ENCODE measurements at regions not wholly inside any gene's neighbourhood (a gene's known extent, or its start where the extent isn't known, plus 50 kb on each side); places are given as distances from the start of the nearest gene placed in this dataset.
A peak's percentile ranks its signal among the peaks of the same experiment; 100 is the strongest.
"Not testable (repeated sequence)": the region's sequence is repeated elsewhere in the genome, so short reads cannot be mapped to it uniquely, and the experiment has no call there.

GRCh38 chr2:215664847-215665525 is 229.1 kb upstream of the FN1 start:
- DNase-seq (ENCODE audit: low read depth in 2 of 2): peak in 1 of 2 donors; percentile 81

- no peak for DNase-seq (ENCODE audit: low read depth in 2 of 2)
Measured at GRCh38 chr2:215662715-215663114, 226.8 kb upstream of the FN1 start.

DNA sequence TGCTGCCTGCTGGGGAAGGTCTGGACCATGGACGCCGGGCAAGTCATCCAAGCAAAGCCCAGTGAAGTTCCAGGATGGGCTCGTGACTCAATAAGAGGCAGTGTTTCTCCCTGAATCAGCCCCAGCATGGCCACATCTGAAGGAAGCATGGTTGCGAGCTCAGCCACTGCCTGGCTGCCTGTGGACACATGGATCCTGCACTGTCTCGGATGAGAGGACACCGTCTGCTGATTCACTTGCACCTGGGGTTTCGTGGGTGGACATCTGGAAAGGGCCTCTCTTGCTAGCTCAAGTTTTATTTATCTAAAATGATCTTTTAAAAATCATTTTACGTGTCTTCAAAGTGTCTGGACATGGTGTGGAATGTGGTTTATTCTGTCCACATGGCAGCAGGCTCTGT is 224.8 kb upstream of the FN1 start:
- DNase-seq (ENCODE audit: low read depth in 2 of 2): no peak

DNA sequence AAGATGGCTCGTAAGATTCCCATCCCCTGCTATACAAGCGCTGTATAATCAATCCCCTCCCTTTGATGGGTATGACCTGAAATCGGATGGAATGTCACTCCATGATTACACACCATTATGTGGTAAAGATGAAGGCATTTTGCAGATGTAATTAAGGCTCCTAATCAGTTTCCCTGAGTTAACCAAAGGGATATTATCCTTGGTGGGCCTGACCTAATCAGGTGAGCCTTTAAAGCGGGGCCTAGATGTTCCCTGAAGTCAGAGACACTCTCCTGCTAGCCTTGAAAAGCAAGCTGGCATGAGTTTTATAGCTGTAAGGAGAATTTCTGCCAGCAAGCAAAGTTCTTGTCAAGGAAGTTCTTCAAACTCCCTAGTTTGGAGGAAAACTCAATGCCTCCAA is 223.8 kb upstream of the FN1 start:
- no peak for DNase-seq (ENCODE audit: low read depth in 2 of 2)

- DNase-seq (ENCODE audit: low read depth in 2 of 2): no peak
Measured at GRCh38 chr2:215658635-215659305, 222.9 kb upstream of the FN1 start.

DNA sequence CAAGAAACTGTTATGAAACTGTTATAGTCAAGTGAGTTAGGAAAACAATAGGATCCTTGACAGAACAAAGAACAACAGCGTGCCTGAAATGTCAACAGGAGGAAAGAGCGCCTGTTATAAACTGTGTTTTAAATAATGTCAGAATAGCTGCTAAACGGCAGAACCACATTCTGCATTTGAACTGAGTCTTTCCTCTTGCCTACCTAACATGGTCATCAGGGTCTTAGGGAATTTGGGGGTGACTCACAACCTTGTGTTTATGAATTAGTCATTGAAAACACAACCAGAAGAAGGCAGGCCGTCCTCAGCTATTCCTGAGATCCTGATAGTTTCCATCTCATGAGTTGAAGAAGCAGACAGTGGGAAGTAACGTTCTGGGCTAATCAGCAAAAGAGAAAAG is 222.0 kb upstream of the FN1 start:
- DNase-seq (ENCODE audit: low read depth in 2 of 2): peak in 1 of 2 donors; percentile 82

DNA sequence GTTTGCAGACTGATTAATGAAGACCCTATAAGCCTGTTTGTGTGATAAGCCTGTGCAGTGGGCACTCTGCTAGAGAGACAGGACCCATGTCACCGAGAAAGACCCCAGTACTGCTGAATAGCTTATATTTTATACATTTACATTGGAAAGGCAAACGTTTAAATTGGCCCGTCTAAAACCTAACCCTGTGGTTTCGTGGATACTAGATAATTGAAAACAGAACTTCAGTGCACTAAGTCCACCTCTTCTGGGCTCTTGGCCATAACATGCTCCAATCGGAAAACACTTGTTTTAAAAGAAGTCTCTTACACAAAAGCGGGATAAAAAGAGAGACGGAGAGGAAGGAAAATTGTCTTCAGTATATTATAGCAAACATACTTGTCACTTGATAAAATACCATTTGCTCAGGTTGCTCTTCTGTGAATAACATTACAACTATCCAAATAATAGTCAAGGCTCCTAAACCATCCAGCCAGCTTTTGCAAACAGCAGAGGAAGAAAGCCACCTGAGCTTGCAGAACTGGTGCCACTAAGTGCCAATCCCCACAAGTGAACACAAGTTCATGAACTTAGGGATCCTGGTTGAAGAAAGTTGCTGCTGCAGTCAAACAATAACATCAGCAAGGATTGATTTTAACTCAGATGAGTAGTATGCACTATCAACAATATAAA is 218.4 kb upstream of the FN1 start:
- no peak for DNase-seq (ENCODE audit: low read depth in 2 of 2)

DNA sequence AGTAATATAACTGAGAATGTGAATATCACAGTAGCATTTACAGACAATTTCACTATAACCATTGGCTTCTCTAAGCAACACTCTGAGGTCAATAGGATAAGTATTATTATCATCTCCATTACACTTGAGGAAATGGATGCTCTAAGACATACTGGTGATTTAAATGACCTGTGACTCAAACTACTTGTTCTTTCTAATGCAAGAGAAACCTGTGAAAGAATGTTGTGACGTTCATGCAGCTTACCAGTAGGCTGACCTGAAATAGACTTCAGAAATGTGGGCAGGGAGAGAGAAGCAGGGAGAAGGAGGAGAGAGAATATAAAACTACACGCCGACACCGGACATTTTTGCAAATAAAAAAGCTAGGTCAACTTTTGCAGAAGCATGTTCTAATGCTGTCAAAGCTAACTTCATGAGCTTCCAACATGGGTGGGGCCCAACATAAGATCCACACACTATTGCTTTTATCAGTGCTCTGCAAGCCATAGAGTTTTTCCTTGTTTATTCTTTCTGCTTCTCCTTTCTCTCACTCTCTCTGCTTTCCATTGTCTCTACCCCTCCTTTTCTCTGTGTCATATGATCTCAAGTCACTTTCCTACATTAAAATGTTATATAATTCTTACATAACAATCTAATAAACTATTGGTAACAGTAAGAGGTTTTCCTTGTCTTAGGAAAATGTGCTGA is 217.6 kb upstream of the FN1 start:
- DNase-seq (ENCODE audit: low read depth in 2 of 2): no peak

DNA sequence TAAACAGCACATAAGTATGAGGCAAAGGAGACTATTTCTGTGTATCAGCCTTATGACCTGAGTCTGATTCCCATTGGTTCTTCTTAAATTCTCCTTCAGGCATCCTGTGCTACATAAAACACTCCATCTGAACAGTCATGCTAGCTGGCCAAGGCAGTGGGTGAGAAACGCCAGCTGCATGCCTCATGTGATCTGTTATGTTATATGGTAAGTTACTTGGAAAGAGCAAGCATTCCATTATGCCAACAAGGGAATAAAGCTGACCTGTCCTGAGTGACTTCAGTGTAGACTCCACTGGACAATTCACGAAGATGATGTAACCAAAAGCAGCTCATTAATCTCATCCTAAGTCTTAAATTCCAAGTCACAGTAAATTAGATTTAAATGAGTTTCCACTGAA is 216.5 kb upstream of the FN1 start:
- no peak for DNase-seq (ENCODE audit: low read depth in 2 of 2)

- no peak for DNase-seq (ENCODE audit: low read depth in 2 of 2)
Measured at GRCh38 chr2:215651412-215651811, 215.5 kb upstream of the FN1 start.

DNA sequence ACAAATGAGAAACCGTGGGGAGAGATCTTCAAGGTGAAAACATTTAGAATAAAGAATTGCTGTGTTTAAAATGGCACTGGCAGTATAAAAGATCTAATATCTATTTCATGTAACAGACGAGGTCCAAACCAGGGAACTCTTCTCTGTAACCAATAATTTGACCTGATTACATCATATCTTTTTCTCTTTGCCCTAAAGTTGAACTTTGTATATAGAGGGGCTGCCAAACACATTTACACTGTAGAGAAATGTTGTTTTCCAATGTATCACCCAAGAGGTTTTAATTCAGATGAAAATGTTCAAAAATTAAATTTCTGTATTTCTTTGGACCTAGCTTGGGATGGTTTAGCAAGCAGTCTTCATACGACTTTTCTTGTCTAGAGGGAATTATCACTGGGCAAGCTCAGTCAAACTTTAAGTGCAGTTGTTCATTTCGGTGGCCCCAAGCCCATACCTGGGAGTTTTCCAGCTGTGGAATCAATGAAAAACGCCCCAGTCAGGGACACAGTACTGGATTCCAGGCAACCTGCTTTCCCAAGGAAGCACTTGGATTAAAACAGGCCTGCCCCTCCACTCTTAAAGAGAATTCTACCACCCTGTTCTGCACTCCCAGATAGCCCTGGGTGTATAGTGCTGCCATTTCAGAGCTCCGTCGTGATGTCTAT is 208.5 kb upstream of the FN1 start:
- no peak for DNase-seq (ENCODE audit: low read depth in 2 of 2)

- no peak for DNase-seq (ENCODE audit: low read depth in 2 of 2)
Measured at GRCh38 chr2:215638687-215639086, 202.8 kb upstream of the FN1 start.

- DNase-seq (ENCODE audit: low read depth in 2 of 2): no peak
Measured at GRCh38 chr2:215637651-215638050, 201.8 kb upstream of the FN1 start.

GRCh38 chr2:215636816-215637215 is 200.9 kb upstream of the FN1 start:
- no peak for DNase-seq (ENCODE audit: low read depth in 2 of 2)

GRCh38 chr2:215635788-215636139 is 199.9 kb upstream of the FN1 start:
- peak in 1 of 2 donors; percentile 43 for DNase-seq (ENCODE audit: low read depth in 2 of 2)

GRCh38 chr2:215635071-215635787 is 199.4 kb upstream of the FN1 start:
- DNase-seq (ENCODE audit: low read depth in 2 of 2): no peak

DNA sequence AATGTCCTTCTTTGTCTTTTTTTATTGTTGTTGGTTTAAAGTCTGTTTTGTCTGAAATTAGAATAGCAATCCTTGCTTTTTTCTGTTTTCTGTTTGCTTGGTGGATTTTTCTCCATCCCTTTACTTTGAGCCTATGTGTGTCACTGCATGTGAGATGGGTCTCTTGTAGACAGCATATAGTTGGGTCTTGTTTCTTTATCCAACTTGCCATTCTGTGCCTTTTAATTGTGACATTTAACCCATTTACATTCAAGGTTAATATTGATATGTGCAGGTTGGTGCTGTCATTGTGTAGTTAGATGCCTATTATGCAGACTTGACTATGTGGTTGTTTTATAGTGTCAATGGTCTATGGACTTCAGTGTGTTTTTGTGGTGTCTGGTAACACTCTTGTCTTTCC is 197.5 kb upstream of the FN1 start:
- DNase-seq (ENCODE audit: low read depth in 2 of 2): no peak

- no peak for DNase-seq (ENCODE audit: low read depth in 2 of 2)
Measured at GRCh38 chr2:215631696-215632095, 195.8 kb upstream of the FN1 start.

DNA sequence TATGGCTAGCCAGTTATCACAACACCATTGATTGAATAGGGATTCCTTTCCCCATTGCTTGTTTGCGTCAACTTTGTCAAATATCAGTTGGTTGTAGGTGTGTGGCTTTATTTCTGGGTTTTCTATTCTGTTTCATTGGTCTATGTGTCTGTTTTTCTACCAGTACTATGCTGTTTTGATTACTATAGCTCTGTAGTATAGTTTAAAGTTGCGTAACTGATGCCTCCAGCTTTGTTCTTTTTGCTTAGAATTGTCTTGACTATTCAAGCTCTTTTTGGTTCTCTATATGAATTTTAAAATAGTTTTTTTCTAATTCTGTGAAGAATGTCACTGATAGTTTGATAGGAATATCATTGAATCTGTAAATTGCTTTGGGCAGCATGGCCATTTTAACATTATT is 194.9 kb upstream of the FN1 start:
- not testable (repeated sequence) for DNase-seq (ENCODE audit: low read depth in 2 of 2)

GRCh38 chr2:215627771-215628170 is 191.9 kb upstream of the FN1 start:
- no peak for DNase-seq (ENCODE audit: low read depth in 2 of 2)

- DNase-seq (ENCODE audit: low read depth in 2 of 2): peak; percentile 78 to 79
Measured at GRCh38 chr2:215626812-215627281, 191.0 kb upstream of the FN1 start.

Measured in dermis microvascular lymphatic vessel endothelial cell (primary cell).